Ovary (tissue), 3 donors: ENCODE measurements at regions not wholly inside any gene's neighbourhood (a gene's known extent, or its start where the extent isn't known, plus 50 kb on each side); places are given as distances from the start of the nearest gene placed in this dataset.

ENCODE experiments used
- CTCF ChIP-seq, 3 donors: fragments of 450-650 bp in 2 of 3; fragments of 200-600 bp in 1 of 3; IDR thresholded peaks; one replicate each; pipeline versions ENCODE4 v1.5.1 to v1.8.0; 2016 to 2022; ENCODE audit warnings: antibody characterized with exemption in 3 of 3, mild to moderate bottlenecking in 1 of 3
- EP300 ChIP-seq: sonication (generic); formaldehyde crosslinking; IDR thresholded peaks from one replicate; pipeline ENCODE4 v1.6.1; 2017; ENCODE audit warnings: antibody characterized with exemption
- donor health status: DM: no; HTN: no; CAD: no.

DNA sequence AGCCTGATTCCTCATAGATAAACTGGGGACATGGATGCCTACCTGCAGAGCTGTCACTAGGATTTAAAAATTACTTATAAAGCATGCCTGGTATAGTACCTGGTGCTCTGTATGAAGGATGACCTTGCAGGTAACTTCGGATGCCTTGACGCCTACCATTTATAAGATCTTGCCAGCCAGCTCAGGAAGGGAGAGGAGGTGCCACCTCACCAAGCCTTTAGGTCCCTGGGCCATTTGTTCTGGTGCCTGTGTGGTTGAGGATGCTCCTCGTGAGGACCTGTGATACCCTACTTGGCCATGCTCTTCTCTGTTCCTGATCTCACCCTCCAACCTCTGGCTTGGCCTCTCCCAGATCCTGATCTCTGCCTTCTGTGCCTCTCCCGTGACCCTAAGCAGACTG lies 85.2 kb downstream of the FDX1 start:
- TF ChIP-seq CTCF (IDR thresholded peaks at IDR 0.05) (no peak), EP300 (no peak)
